HepG2 (cell line): ENCODE measurements at regions not wholly inside any gene's neighbourhood (a gene's known extent, or its start where the extent isn't known, plus 50 kb on each side); places are given as distances from the start of the nearest gene placed in this dataset.

Source experiments
- ATAC-seq: fragments of 200-7000 bp; cut with Tn5 transposase; 3 replicates; pipeline ENCODE4 v1.9.1; 2020; ENCODE audit warnings: mild to moderate bottlenecking, moderate library complexity
- BruUV-seq: library from RNA; stranded (reverse); fragments of 400-500 nt; replicated peaks from 2 replicates; lab custom pipeline; 2021; lab: Mats Ljungman, UMichigan
- CTCF ChIA-PET: fragments of 300-600 bp; formaldehyde crosslinking; extraction: SDS; loops from one replicate; lab custom pipeline; 2021; ENCODE audit warnings: low total read pairs, inconsistent platforms, low intra/inter-chr PET ratio; lab: Yijun Ruan, JAX
- POLR2A ChIA-PET: fragments of 350-600 bp; sonication (Branson Sonifier 250); formaldehyde crosslinking; loops from one replicate; lab custom pipeline; 2020; ENCODE audit warnings: antibody characterized with exemption, inconsistent platforms; lab: Yijun Ruan, JAX
- DNase-seq: peaks from one replicate; pipeline ENCODE4 v3.0.0-alpha.2; 2015; ENCODE audit warnings: low spot score
- FAIRE-seq: peaks from 3 replicates; lab custom pipeline; 2011; peaks lifted over from hg19 to GRCh38; lab: Jason Lieb, UNC
- H2AFZ ChIP-seq: one replicate; pipeline ENCODE4 v1.6.1; 2011; ENCODE audit warnings: low read length, inconsistent platforms
- H3K27ac ChIP-seq: fragments of 300-600 bp; 3 replicates; pipeline ENCODE4 v1.8.0; 2011; ENCODE audit warnings: mixed run types, mild to moderate bottlenecking, mixed read lengths, low read length, inconsistent platforms; ENCODE audit not compliant: insufficient read depth; ENCODE audit errors: extremely low read length
- H3K27me3 ChIP-seq, 2 experiments: fragments of 200-600 bp in 1 of 2; 2 replicates in 1 of 2; 3 replicates in 1 of 2; pipeline versions ENCODE4 v1.6.0 to v1.8.0; 2011; ENCODE audit warnings: low read length in 2 of 2, mild to moderate bottlenecking in 2 of 2, moderate library complexity in 2 of 2, inconsistent platforms in 1 of 2; ENCODE audit not compliant: insufficient read depth in 2 of 2, control insufficient read depth in 1 of 2
- H3K36me3 ChIP-seq, 2 experiments: fragments of 200-600 bp in 1 of 2; replicated peaks in 1 of 2; 2 replicates in 1 of 2; 3 replicates in 1 of 2; pipeline versions ENCODE4 v1.5.1 to v1.8.0; 2011; ENCODE audit warnings: low read length in 2 of 2, inconsistent platforms in 1 of 2; ENCODE audit not compliant: insufficient read depth in 2 of 2, control insufficient read depth in 1 of 2
- H3K4me1 ChIP-seq: 2 replicates; pipeline ENCODE4 v1.5.1; 2012; ENCODE audit warnings: low read length, inconsistent platforms; ENCODE audit not compliant: insufficient read depth
- H3K4me2 ChIP-seq: 2 replicates; pipeline ENCODE4 v1.6.0; 2011; ENCODE audit warnings: low read depth, low read length, inconsistent platforms
- H3K4me3 ChIP-seq, 3 experiments: fragments of 200-600 bp in 1 of 3; sonication (generic), shearing (Covaris generic) in 1 of 3; replicated peaks in 1 of 3; 2 replicates each; pipeline ENCODE4 v1.5.1; 2011 to 2016; ENCODE audit warnings: low read length in 3 of 3, inconsistent platforms in 2 of 3, low read depth in 2 of 3, mild to moderate bottlenecking in 2 of 3, control low read depth in 1 of 3, mixed read lengths in 1 of 3; ENCODE audit not compliant: insufficient read depth in 1 of 3
- H3K79me2 ChIP-seq: one replicate; pipeline ENCODE4 v1.6.1; 2011; ENCODE audit warnings: low read length, inconsistent platforms; ENCODE audit not compliant: insufficient read depth
- H3K9ac ChIP-seq: 2 replicates; pipeline ENCODE4 v1.6.0; 2011; ENCODE audit warnings: mild to moderate bottlenecking, low read depth, low read length, inconsistent platforms; ENCODE audit not compliant: insufficient read depth
- H3K9me3 ChIP-seq: 2 replicates; pipeline ENCODE4 v1.5.1; 2012; ENCODE audit warnings: mild to moderate bottlenecking, low read length
- H4K20me1 ChIP-seq: 2 replicates; pipeline ENCODE4 v1.6.0; 2011; ENCODE audit warnings: inconsistent platforms, mild to moderate bottlenecking, low read length, moderate library complexity; ENCODE audit not compliant: insufficient read depth
- ARHGAP35 ChIP-seq: sonication (generic); formaldehyde crosslinking; IDR thresholded peaks from 2 replicates; pipeline ENCODE4 v1.9.0; 2022; ENCODE audit warnings: mild to moderate bottlenecking, inconsistent platforms, moderate library complexity, missing genetic modification reagents, borderline replicate concordance
- KLF6 ChIP-seq: IDR thresholded peaks from 2 replicates; pipeline ENCODE4 v1.8.0; 2016; ENCODE audit warnings: missing biosample characterization, missing genetic modification reagents
- RAD21 ChIP-seq: fragments of 450-650 bp; formaldehyde crosslinking; IDR thresholded peaks from 2 replicates; pipeline ENCODE4 v1.5.0; 2020; ENCODE audit warnings: mild to moderate bottlenecking
- SALL2 ChIP-seq: sonication (generic); formaldehyde crosslinking; IDR thresholded peaks from 2 replicates; pipeline ENCODE4 v1.8.1; 2023; ENCODE audit warnings: mild to moderate bottlenecking, missing genetic modification reagents, inconsistent platforms
- SIN3A ChIP-seq: IDR thresholded peaks from 2 replicates; pipeline ENCODE4 v1.6.1; 2011; ENCODE audit warnings: low read depth, mild to moderate bottlenecking, control low read depth, low read length, borderline replicate concordance
- TEAD3 ChIP-seq: optimal IDR thresholded peaks from 2 replicates; pipeline ENCODE3; 2016; ENCODE audit warnings: borderline replicate concordance
- ZNF180 ChIP-seq: sonication (generic); formaldehyde crosslinking; IDR thresholded peaks from 2 replicates; pipeline ENCODE4 v1.4.0; 2020; ENCODE audit warnings: low read depth, missing genetic modification reagents, borderline replicate concordance
- ZNF24 ChIP-seq: fragments of 450-650 bp; IDR thresholded peaks from 2 replicates; pipeline ENCODE4 v1.6.1; 2017; ENCODE audit warnings: antibody characterized with exemption, mild to moderate bottlenecking
- WGBS: methylation state at CpG from one replicate; pipeline ENCODE4 v1.1.6; 2017; ENCODE audit warnings: low lambda C conversion rate; 5-methylcytosine and 5-hydroxymethylcytosine counted together
- in situ Hi-C: cut with HindIII; loops from 2 replicates; pipeline ENCODE4 v1.10.0; 2017; ENCODE audit warnings: low pct_unique_long_range_greater_than_20kb; ENCODE audit not compliant: extremely low pct_ligation_motif_present
- intact Hi-C: fragments of 100-400 bp; cut with micrococcal nuclease; formaldehyde crosslinking; loops from one replicate; pipeline ENCODE4 v1.10.0; 2022; ENCODE audit not compliant: unreplicated experiment
- TF ChIP-seq, protein P1 (sequence below): sonication (generic); formaldehyde crosslinking; IDR thresholded peaks from 2 replicates; pipeline ENCODE4 v1.4.0; 2020; ENCODE audit warnings: missing genetic modification reagents

DNA sequence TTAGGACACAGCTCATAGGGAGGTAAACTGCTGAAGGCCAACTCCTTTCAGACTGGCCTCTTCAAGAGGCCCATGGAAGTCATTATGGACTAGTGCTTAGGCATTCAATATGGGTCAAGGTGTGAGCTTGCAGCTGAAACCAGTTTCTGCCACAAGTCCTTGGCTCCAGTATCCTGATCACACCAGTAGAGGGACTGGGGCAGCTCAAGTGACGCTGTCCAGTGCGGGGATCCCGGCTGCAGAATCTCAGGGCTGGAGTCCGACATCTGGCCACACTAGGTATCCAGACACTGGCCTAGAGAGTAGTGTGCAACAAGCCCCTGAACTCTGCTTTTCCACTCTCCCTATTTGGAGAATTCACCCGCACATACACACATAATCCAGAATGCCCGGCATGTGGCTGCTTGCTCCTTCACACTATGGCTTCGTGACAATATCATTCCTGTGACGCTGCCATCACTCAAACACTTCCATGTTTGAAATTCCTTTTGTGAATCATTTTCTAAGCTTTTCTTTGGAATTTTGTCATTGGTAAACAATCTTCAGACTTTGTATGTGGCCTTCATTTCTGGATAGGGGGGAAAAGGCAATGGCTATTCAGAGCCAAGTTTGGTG is 425.1 kb downstream of the EFNB2 start:
- no TSS peak for BruUV-seq
- Histone ChIP-seq H3K79me2 (no peaks in the 10 kb centered on the region), H2AFZ (no peak overlapping the region), H3K4me2 (no peak overlapping the region), H3K36me3 (no peaks in the 10 kb centered on the region), H3K4me3 (no peak overlapping the region), H3K4me1 (no peaks in the 10 kb centered on the region), H3K9ac (no peak overlapping the region), H4K20me1 (no peaks in the 10 kb centered on the region), H3K9me3 (no peaks in the 10 kb centered on the region), H3K27me3 (no peaks in the 10 kb centered on the region), H3K27ac (no peak overlapping the region)
- intact Hi-C loops (no loop called here), in situ Hi-C loops (no loop called here)
- ATAC-seq (peak; percentile 50; the same call in 1 of the 3 replicates), FAIRE-seq (no peak), DNase-seq (no peak)
- ChIA-PET CTCF (no interaction called here), POLR2A (no interaction called here)
- WGBS, result 25% methylated on average over 4 of the region's 8 CpGs
- TF ChIP-seq ARHGAP35 (CRISPR knock-in tag) (no peak), ZNF24 (no peak), SIN3A (no peak), SALL2 (CRISPR knock-in tag) (no peak), TEAD3 (CRISPR knock-in tag) (no peak)

DNA sequence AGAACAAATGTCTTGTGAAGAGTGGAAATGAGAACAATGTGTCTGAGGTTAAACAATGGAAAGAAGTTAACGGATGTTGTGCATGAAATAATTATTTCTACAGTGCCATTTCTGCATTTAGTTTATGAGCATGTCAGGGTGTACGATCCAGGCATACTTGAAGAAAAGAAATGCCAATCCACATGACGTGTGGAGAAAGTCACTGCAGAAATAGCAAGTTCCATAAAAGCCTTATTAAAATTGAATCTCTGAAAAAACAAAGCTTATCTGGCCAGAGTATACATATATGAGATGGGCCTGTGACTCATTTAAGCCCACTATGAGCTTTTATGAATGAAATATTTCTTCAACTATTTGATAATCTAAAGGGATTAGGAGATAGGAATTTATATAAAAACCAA is 426.1 kb downstream of the EFNB2 start:
- Histone ChIP-seq H3K9me3 (no peaks in the 10 kb centered on the region), H3K4me1 (no peaks in the 10 kb centered on the region), H3K4me3 (no peak overlapping the region), H3K27me3 (no peaks in the 10 kb centered on the region), H3K4me2 (no peak overlapping the region), H4K20me1 (no peaks in the 10 kb centered on the region), H2AFZ (no peak overlapping the region), H3K9ac (no peak overlapping the region), H3K79me2 (no peaks in the 10 kb centered on the region), H3K27ac (no peak overlapping the region), H3K36me3 (no peaks in the 10 kb centered on the region)
- ChIA-PET POLR2A (no interaction called here), CTCF (no interaction called here)
- no peak for ATAC-seq
- WGBS, result 1% methylated on average over 3 of the region's 3 CpGs
- in situ Hi-C loops, result no loop called here
- no peak for FAIRE-seq
- no peak for DNase-seq
- intact Hi-C loops, result no loop called here
- no TSS peak for BruUV-seq
- TF ChIP-seq, protein P1, sequence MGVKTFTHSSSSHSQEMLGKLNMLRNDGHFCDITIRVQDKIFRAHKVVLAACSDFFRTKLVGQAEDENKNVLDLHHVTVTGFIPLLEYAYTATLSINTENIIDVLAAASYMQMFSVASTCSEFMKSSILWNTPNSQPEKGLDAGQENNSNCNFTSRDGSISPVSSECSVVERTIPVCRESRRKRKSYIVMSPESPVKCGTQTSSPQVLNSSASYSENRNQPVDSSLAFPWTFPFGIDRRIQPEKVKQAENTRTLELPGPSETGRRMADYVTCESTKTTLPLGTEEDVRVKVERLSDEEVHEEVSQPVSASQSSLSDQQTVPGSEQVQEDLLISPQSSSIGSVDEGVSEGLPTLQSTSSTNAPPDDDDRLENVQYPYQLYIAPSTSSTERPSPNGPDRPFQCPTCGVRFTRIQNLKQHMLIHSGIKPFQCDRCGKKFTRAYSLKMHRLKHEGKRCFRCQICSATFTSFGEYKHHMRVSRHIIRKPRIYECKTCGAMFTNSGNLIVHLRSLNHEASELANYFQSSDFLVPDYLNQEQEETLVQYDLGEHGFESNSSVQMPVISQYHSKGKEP (CRISPR knock-in tag), result no peak
- TF ChIP-seq ZNF180 (no peak), RAD21 (CRISPR knock-in tag) (no peak), KLF6 (CRISPR knock-in tag) (no peak)
